Stimulated activated CD8-positive, alpha-beta memory T cell treated with anti-CD3 and anti-CD28 coated beads, Interleukin-15, amount 100 ng/mL, for 4 hours (primary cell): ENCODE measurements at regions not wholly inside any gene's neighbourhood (a gene's known extent, or its start where the extent isn't known, plus 50 kb on each side); places are given as distances from the start of the nearest gene placed in this dataset.

Source experiments
- DNase-seq, 2 donors: peaks; one replicate each; pipeline ENCODE4 v3.0.0-alpha.2; 2020; ENCODE audit warnings: low read depth in 2 of 2

GRCh38 chr9:71183251-71183650 is 61.8 kb upstream of the TRPM3 start:
- DNase-seq: no peak

GRCh38 chr9:71179183-71179582 is 57.8 kb upstream of the TRPM3 start:
- no peak for DNase-seq

GRCh38 chr9:71177901-71178300 is 56.5 kb upstream of the TRPM3 start:
- DNase-seq: no peak

GRCh38 chr9:71171517-71171916 is 50.1 kb upstream of the TRPM3 start:
- DNase-seq: no peak
